CD4-positive, alpha-beta memory T cell (primary cell): ENCODE measurements at regions not wholly inside any gene's neighbourhood (a gene's known extent, or its start where the extent isn't known, plus 50 kb on each side); places are given as distances from the start of the nearest gene placed in this dataset.

Source experiments
- CTCF ChIA-PET: fragments of 350-600 bp; sonication (Branson Sonifier 250); formaldehyde crosslinking; loops from one replicate; lab custom pipeline; 2021; ENCODE audit warnings: inconsistent platforms; ENCODE audit not compliant: partially characterized antibody; lab: Charles Lee
- POLR2A ChIA-PET: fragments of 350-600 bp; sonication (Branson Sonifier 250); formaldehyde crosslinking; loops from one replicate; lab custom pipeline; 2021; ENCODE audit not compliant: partially characterized antibody; lab: Charles Lee
- DNase-seq, 5 donors: peaks; one replicate each; pipeline versions ENCODE4 v3.0.0 to v3.0.0-alpha.2; 2020 to 2022; ENCODE audit warnings: mixed read lengths in 1 of 5
- H3K27ac ChIP-seq: one replicate; pipeline ENCODE4 v1.7.0; 2013; ENCODE audit warnings: low read depth, low read length
- H3K27me3 ChIP-seq: 2 replicates; pipeline ENCODE4 v1.7.0; 2013; ENCODE audit warnings: mild to moderate bottlenecking, low read length, moderate library complexity; ENCODE audit not compliant: insufficient read depth
- H3K36me3 ChIP-seq: 2 replicates; pipeline ENCODE4 v1.7.0; 2013; ENCODE audit warnings: mild to moderate bottlenecking, low read length, moderate library complexity; ENCODE audit not compliant: insufficient read depth
- H3K4me1 ChIP-seq: 2 replicates; pipeline ENCODE4 v1.7.0; 2013; ENCODE audit warnings: mild to moderate bottlenecking, low read length, moderate library complexity; ENCODE audit not compliant: insufficient read depth
- H3K4me3 ChIP-seq, 2 donors: one replicate each; pipeline ENCODE4 v1.7.0; 2013; ENCODE audit warnings: low read length in 2 of 2, mild to moderate bottlenecking in 1 of 2
- H3K9me3 ChIP-seq, 2 donors: one replicate each; pipeline ENCODE4 v1.7.0; 2013; ENCODE audit warnings: low read length in 2 of 2, control low read depth in 1 of 2; ENCODE audit not compliant: control insufficient read depth in 1 of 2
- H3K27ac Mint-ChIP-seq, 7 donors: one replicate each; pipeline ENCODE4 v1.8.0; 2020 to 2021; ENCODE audit warnings: mixed read lengths in 7 of 7, mild to moderate bottlenecking in 6 of 7, inconsistent platforms in 3 of 7, moderate library complexity in 3 of 7
- H3K27me3 Mint-ChIP-seq, 2 donors: one replicate each; pipeline ENCODE4 v1.8.0; 2020 to 2021; ENCODE audit warnings: mixed read lengths in 2 of 2
- H3K36me3 Mint-ChIP-seq, 2 donors: one replicate each; pipeline ENCODE4 v1.8.0; 2020 to 2021; ENCODE audit warnings: mixed read lengths in 2 of 2, inconsistent platforms in 1 of 2, mild to moderate bottlenecking in 1 of 2
- H3K4me1 Mint-ChIP-seq, 4 donors: one replicate each; pipeline ENCODE4 v1.8.0; 2020 to 2021; ENCODE audit warnings: mixed read lengths in 4 of 4, mild to moderate bottlenecking in 1 of 4
- H3K4me3 Mint-ChIP-seq, 8 donors: one replicate each; pipeline ENCODE4 v1.8.0; 2020 to 2021; ENCODE audit warnings: mixed read lengths in 8 of 8, mild to moderate bottlenecking in 7 of 8, moderate library complexity in 6 of 8, inconsistent platforms in 3 of 8
- H3K9me3 Mint-ChIP-seq, 8 donors: one replicate each; pipeline ENCODE4 v1.8.0; 2020 to 2021; ENCODE audit warnings: mixed read lengths in 8 of 8, mild to moderate bottlenecking in 5 of 8, inconsistent platforms in 3 of 8, moderate library complexity in 1 of 8
- intact Hi-C: fragments of 100-400 bp; cut with micrococcal nuclease; formaldehyde crosslinking; loops from one replicate; pipeline ENCODE4 v1.15.1; 2023

- no peak for DNase-seq
- Mint-ChIP-seq H3K9me3 (no peaks in the 10 kb centered on the region), H3K4me3 (no peak overlapping the region), H3K36me3 (no peaks in the 10 kb centered on the region), H3K27ac (no peak overlapping the region), H3K4me1 (no peaks in the 10 kb centered on the region), H3K27me3 (peaks cover 0 to 7% of the 10 kb centered on the region in 2 donors)
- no peaks in the 10 kb centered on the region for H3K27me3 ChIP-seq
- POLR2A ChIA-PET = no interaction called here
- H3K4me1 ChIP-seq = no peaks in the 10 kb centered on the region
- no peaks in the 10 kb centered on the region for H3K36me3 ChIP-seq
- no peaks in the 10 kb centered on the region for H3K9me3 ChIP-seq
- intact Hi-C loops = no loop called here
- CTCF ChIA-PET = no interaction called here
- H3K27ac ChIP-seq = no peak overlapping the region
- no peak overlapping the region for H3K4me3 ChIP-seq
Measured at GRCh38 chr22:20654343-20655208, 119.3 kb upstream of the SERPIND1 start.

DNA sequence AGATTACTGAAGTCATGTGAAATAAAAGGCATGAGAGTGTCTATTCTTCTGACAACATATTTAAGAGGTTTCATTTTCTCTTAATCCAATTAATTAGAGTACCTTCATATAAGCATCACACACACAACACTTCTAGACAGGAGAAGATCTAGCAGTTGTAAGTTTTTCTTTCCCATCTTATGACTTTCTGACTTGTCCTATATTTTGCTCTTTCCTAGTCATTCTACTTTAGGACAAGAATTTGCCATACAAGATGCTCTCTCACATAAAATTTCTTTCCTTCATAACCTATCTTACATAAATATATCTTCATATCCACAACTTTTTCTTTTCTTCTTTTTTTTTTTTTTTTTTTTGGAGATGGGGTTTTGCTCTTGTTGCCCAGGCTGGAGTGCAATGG, 118.3 kb upstream of the SERPIND1 start:
- H3K27ac ChIP-seq = no peak overlapping the region
- no peak overlapping the region for H3K4me3 Mint-ChIP-seq
- CTCF ChIA-PET = no interaction called here
- POLR2A ChIA-PET = no interaction called here
- intact Hi-C loops = no loop called here
- H3K4me1 ChIP-seq = no peaks in the 10 kb centered on the region
- no peak overlapping the region for H3K27ac Mint-ChIP-seq
- no peaks in the 10 kb centered on the region for H3K36me3 Mint-ChIP-seq
- H3K9me3 ChIP-seq = no peaks in the 10 kb centered on the region
- H3K27me3 Mint-ChIP-seq = peaks cover 0 to 10% of the 10 kb centered on the region in 2 donors
- no peaks in the 10 kb centered on the region for H3K36me3 ChIP-seq
- H3K9me3 Mint-ChIP-seq = no peaks in the 10 kb centered on the region
- H3K27me3 ChIP-seq = no peaks in the 10 kb centered on the region
- no peaks in the 10 kb centered on the region for H3K4me1 Mint-ChIP-seq
- H3K4me3 ChIP-seq = no peak overlapping the region
- DNase-seq = no peak

- Histone ChIP-seq H3K4me3 (no peak overlapping the region), H3K36me3 (no peaks in the 10 kb centered on the region), H3K27ac (no peak overlapping the region), H3K27me3 (no peaks in the 10 kb centered on the region), H3K4me1 (no peaks in the 10 kb centered on the region), H3K9me3 (no peaks in the 10 kb centered on the region)
- Mint-ChIP-seq H3K36me3 (no peaks in the 10 kb centered on the region), H3K27me3 (peaks cover 1 to 11% of the 10 kb centered on the region in 2 donors), H3K9me3 (no peaks in the 10 kb centered on the region), H3K4me1 (no peaks in the 10 kb centered on the region), H3K4me3 (no peak overlapping the region), H3K27ac (no peak overlapping the region)
- CTCF ChIA-PET = no interaction called here
- DNase-seq = no peak
- intact Hi-C loops = no loop called here
- POLR2A ChIA-PET = no interaction called here
Measured at GRCh38 chr22:20656516-20656901, 117.4 kb upstream of the SERPIND1 start.

GRCh38 chr22:20656902-20657836, 116.7 kb upstream of the SERPIND1 start:
- intact Hi-C loops = no loop called here
- Histone ChIP-seq H3K9me3 (no peaks in the 10 kb centered on the region), H3K36me3 (no peaks in the 10 kb centered on the region), H3K27ac (no peak overlapping the region), H3K4me1 (no peaks in the 10 kb centered on the region), H3K4me3 (no peak overlapping the region), H3K27me3 (no peaks in the 10 kb centered on the region)
- no peak for DNase-seq
- ChIA-PET CTCF (no interaction called here), POLR2A (no interaction called here)
- Mint-ChIP-seq H3K27me3 (peaks cover 3 to 11% of the 10 kb centered on the region in 2 donors), H3K4me3 (no peak overlapping the region), H3K27ac (no peak overlapping the region), H3K4me1 (no peaks in the 10 kb centered on the region), H3K36me3 (no peaks in the 10 kb centered on the region), H3K9me3 (no peaks in the 10 kb centered on the region)
